Gastrocnemius medialis (tissue), 4 donors: ENCODE measurements at regions not wholly inside any gene's neighbourhood (a gene's known extent, or its start where the extent isn't known, plus 50 kb on each side); places are given as distances from the start of the nearest gene placed in this dataset.

Source experiments
- ATAC-seq, 2 donors: fragments of 150-250 bp; one replicate each; pipeline ENCODE4 v1.9.1; 2016
- DNase-seq, 2 donors: peaks; one replicate each; pipeline ENCODE4 v3.0.0-alpha.2; 2019
- H3K27ac ChIP-seq, 4 donors: fragments of 200-600 bp; sonication (generic); 1 replicate in 1 of 4; 2 replicates in 3 of 4; pipeline ENCODE4 v1.5.1; 2016 to 2018; ENCODE audit warnings: mild to moderate bottlenecking in 2 of 4, moderate library complexity in 1 of 4
- H3K27me3 ChIP-seq, 3 donors: fragments of 200-600 bp; sonication (generic) in 2 of 3; 1 replicate in 1 of 3; 2 replicates in 2 of 3; pipeline versions ENCODE4 v1.5.1 to v1.6.0; 2016 to 2019; ENCODE audit warnings: mild to moderate bottlenecking in 1 of 3, moderate library complexity in 1 of 3
- H3K36me3 ChIP-seq, 2 donors: fragments of 200-600 bp; sonication (generic) in 1 of 2; one replicate each; pipeline ENCODE4 v1.5.1; 2017 to 2018
- H3K4me1 ChIP-seq, 2 donors: fragments of 200-600 bp; sonication (generic) in 1 of 2; one replicate each; pipeline ENCODE4 v1.5.1; 2016 to 2017; ENCODE audit warnings: mild to moderate bottlenecking in 2 of 2
- H3K4me3 ChIP-seq, 4 donors: fragments of 200-600 bp; sonication (generic) in 3 of 4; 1 replicate in 1 of 4; 2 replicates in 3 of 4; pipeline ENCODE4 v1.5.1; 2016 to 2019; ENCODE audit warnings: mild to moderate bottlenecking in 2 of 4
- H3K9me3 ChIP-seq, 3 donors: fragments of 200-600 bp; sonication (generic) in 2 of 3; 1 replicate in 1 of 3; 2 replicates in 2 of 3; pipeline ENCODE4 v1.5.1; 2016 to 2019
- POLR2A ChIP-seq, 2 donors: fragments of 450-650 bp; IDR thresholded peaks; one replicate each; pipeline ENCODE4 v1.6.1; 2017; ENCODE audit warnings: antibody characterized with exemption in 2 of 2, mild to moderate bottlenecking in 2 of 2, moderate library complexity in 2 of 2
- in situ Hi-C, 4 donors: fragments of 200-750 bp; cut with MboI; loops; one replicate each; pipeline versions ENCODE4 v1.15.0 to v1.8.0; 2017; ENCODE audit warnings: low sequenced_read_pairs in 4 of 4
- intact Hi-C: fragments of 100-400 bp; cut with DNase I; formaldehyde crosslinking; loops from one replicate; pipeline ENCODE4 v1.15.1; 2023; ENCODE audit warnings: low total_unique reads
- TF ChIP-seq, protein P1 (sequence below), 5 experiments: fragments of 450-650 bp in 3 of 5; fragments of 200-600 bp in 2 of 5; sonication (generic) in 2 of 5; IDR thresholded peaks in 4 of 5; conservative IDR thresholded peaks in 1 of 5; 1 replicate in 4 of 5; 2 replicates in 1 of 5; pipeline ENCODE4 v1.5.1; 2016 to 2019; ENCODE audit warnings: antibody characterized with exemption in 5 of 5, mild to moderate bottlenecking in 3 of 5, moderate library complexity in 3 of 5

DNA sequence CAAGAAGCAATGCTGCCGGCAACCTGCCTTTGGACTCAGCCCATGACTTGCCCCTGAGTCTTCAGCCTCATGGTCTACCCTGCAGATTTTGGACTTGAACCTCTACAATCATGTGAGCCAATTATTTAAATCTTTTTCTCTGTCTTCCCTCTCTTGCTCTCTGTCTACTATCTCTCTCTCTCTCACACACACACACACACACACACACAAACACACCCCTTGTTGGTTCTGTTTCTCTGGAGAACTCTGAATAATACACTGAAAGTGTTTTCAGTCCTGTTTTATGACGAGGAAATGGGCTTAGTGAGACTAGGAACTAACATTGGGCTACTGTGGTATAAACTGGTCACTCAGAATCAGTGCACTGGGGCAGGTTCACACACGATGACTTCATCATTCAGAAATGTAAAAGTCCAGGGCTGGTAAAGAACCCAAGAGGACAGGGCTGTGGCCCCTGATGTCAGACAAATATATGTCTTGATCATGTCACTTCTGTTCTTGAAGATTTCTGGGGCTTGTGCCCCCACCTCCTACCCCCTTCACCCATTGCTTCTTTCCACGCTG, 266.1 kb upstream of the SIX2 start:
- ATAC-seq (no peak), DNase-seq (no peak)
- intact Hi-C loops (no loop called here), in situ Hi-C loops (no loop called here)
- H3K4me3 ChIP-seq = no peak overlapping the region
- peaks cover 0 to 6% of the 10 kb centered on the region in 2 donors for H3K4me1 ChIP-seq
- H3K27ac ChIP-seq = no peak overlapping the region
- H3K36me3 ChIP-seq = no peaks in the 10 kb centered on the region
- H3K9me3 ChIP-seq = no peaks in the 10 kb centered on the region
- H3K27me3 ChIP-seq = no peaks in the 10 kb centered on the region
- TF ChIP-seq, protein P1, sequence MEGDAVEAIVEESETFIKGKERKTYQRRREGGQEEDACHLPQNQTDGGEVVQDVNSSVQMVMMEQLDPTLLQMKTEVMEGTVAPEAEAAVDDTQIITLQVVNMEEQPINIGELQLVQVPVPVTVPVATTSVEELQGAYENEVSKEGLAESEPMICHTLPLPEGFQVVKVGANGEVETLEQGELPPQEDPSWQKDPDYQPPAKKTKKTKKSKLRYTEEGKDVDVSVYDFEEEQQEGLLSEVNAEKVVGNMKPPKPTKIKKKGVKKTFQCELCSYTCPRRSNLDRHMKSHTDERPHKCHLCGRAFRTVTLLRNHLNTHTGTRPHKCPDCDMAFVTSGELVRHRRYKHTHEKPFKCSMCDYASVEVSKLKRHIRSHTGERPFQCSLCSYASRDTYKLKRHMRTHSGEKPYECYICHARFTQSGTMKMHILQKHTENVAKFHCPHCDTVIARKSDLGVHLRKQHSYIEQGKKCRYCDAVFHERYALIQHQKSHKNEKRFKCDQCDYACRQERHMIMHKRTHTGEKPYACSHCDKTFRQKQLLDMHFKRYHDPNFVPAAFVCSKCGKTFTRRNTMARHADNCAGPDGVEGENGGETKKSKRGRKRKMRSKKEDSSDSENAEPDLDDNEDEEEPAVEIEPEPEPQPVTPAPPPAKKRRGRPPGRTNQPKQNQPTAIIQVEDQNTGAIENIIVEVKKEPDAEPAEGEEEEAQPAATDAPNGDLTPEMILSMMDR (IDR thresholded peaks at IDR 0.05 in 4 of 5, conservative IDR thresholded peaks at IDR 0.05 in 1 of 5) = no peak
- TF ChIP-seq POLR2A (IDR thresholded peaks at IDR 0.05) = no peak

DNA sequence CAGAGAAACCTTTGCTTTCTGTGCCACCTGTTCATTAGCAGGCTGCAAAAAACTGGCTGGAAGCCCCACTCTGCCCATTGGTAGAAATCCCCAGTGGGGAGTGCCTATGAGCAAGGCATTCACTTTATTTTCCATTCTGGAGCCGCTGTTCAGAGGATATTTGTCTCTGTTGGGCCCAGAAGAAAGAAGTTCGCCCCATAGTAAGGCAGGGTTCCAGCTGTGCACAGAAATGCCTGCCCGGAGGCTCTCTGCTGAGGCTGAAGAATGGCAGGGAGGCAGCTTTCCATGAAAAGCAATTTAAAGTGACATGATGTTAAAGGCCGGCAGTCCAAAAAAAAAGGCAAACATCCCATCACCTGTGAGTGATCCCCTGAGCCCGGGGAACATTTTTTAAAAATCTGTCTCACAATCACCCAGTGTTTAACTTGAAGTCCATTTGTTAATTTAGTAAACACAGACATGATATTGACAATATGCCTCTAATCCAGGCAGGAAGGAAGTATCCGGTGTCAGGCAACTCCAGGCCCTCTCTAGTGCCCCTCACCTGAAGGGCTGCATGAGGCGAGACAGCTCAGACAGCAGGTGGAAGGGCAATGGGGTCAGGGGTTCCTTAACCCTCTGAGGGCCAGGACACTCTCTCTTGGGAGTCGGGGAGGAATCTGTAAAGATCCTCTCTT, 265.1 kb upstream of the SIX2 start:
- peaks cover 0 to 6% of the 10 kb centered on the region in 2 donors for H3K4me1 ChIP-seq
- ATAC-seq (no peak), DNase-seq (no peak)
- no peak overlapping the region for H3K4me3 ChIP-seq
- TF ChIP-seq, protein P1 (IDR thresholded peaks at IDR 0.05 in 4 of 5, conservative IDR thresholded peaks at IDR 0.05 in 1 of 5) = no peak
- no peak for TF ChIP-seq POLR2A (IDR thresholded peaks at IDR 0.05)
- no peaks in the 10 kb centered on the region for H3K36me3 ChIP-seq
- in situ Hi-C loops (no loop called here), intact Hi-C loops (no loop called here)
- no peak overlapping the region for H3K27ac ChIP-seq
- H3K9me3 ChIP-seq = no peaks in the 10 kb centered on the region
- H3K27me3 ChIP-seq = no peaks in the 10 kb centered on the region

DNA sequence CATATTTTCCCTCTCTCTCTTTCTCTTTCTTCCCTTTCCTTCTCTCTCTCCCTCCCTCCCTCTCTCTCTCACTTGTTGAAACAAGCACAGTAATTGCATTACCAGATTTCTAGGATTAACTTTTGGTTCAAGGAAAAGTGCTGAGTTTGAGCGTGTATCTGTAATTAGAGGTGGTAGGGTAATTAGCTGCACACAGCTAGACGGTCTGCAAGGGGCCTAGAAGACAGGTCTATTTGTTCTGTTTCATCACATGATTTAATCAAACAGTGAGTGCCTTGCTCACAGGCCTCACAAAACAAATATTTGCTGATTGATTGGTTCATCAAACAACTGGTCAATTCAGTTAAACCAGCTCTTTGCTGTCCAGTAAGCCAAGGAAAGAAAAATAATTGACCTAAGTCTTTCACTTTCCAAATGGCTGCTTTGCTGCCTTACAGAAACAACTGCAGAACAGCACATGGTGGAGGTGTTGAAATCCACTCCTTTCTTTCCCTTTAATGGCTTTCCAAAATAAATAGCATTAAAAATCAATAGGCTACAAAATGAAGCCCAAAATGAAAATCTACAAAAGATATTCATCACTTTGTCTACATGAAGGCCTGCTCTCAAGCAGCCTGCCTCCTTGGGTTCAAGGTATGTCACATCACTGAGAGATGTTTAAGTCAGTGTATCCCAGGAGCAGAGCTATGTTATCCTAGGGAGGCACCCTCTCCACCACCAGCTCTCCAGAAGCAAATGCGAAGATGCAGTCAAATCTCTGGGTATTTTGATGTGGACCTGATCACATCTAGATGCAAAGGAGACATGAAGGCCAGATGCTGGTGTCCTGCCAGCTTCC, 264.4 kb upstream of the SIX2 start:
- no peaks in the 10 kb centered on the region for H3K9me3 ChIP-seq

DNA sequence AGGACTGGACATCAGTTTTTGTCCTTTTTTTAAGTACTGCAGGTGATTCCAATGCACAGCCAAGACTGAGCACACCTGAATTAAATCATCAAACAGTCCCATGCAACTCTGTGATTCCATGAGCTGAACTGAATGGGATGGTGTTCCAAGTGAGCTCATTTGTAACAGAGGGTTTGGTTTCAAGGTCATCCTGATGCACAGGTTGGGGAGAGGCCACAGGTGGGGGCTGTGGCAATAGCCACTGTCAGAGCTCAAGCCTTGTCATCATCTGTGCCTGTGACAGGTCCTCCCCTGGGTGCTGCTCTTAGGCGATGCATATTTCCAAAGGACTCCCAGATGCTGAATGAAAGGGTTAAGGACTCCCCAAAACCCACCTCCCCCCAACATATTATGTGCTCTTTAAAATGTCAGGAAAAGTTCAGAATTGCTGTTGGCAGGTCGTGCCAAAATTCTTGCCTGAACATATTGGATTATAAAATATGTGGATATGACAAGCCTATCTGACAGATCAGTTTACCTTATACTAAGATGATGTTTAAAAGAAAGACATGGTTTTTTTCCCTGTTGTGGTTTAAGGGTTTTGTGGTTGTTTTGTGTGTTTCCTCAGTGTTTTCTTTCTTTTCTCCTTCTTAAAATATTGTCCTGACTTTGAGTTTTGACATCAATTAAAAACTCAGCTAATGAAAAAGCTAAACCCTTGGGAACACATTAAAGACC, 263.5 kb upstream of the SIX2 start:
- Histone ChIP-seq H3K4me3 (no peak overlapping the region), H3K27me3 (no peaks in the 10 kb centered on the region), H3K27ac (no peak overlapping the region), H3K9me3 (no peaks in the 10 kb centered on the region), H3K4me1 (no peaks in the 10 kb centered on the region), H3K36me3 (no peaks in the 10 kb centered on the region)
- ATAC-seq (no peak), DNase-seq (no peak)
- intact Hi-C loops = no loop called here
- in situ Hi-C loops = no loop called here
- no peak for TF ChIP-seq POLR2A (IDR thresholded peaks at IDR 0.05)
- TF ChIP-seq, protein P1 (IDR thresholded peaks at IDR 0.05 in 4 of 5, conservative IDR thresholded peaks at IDR 0.05 in 1 of 5) = no peak

More for the DNA sequence above, 264.4 kb upstream of the SIX2 start:
- Histone ChIP-seq H3K27ac (no peak overlapping the region), H3K27me3 (no peaks in the 10 kb centered on the region), H3K4me3 (no peak overlapping the region), H3K4me1 (peaks cover 0 to 4% of the 10 kb centered on the region in 2 donors), H3K36me3 (no peaks in the 10 kb centered on the region)
- TF ChIP-seq, protein P1 (IDR thresholded peaks at IDR 0.05 in 4 of 5, conservative IDR thresholded peaks at IDR 0.05 in 1 of 5) = no peak
- no peak for TF ChIP-seq POLR2A (IDR thresholded peaks at IDR 0.05)
- ATAC-seq (no peak), DNase-seq (no peak)
- in situ Hi-C loops (no loop called here), intact Hi-C loops (no loop called here)
